GM21737 (cell line): ENCODE measurements at regions not wholly inside any gene's neighbourhood (a gene's known extent, or its start where the extent isn't known, plus 50 kb on each side); places are given as distances from the start of the nearest gene placed in this dataset.
"Not testable (repeated sequence)": the region's sequence is repeated elsewhere in the genome, so short reads cannot be mapped to it uniquely, and the experiment has no call there.

Experiments used
- ATAC-seq: cut with Tn5 transposase; IDR thresholded peaks from one replicate; pipeline ENCODE4 v1.9.1; 2021; ENCODE audit warnings: mild to moderate bottlenecking, moderate library complexity; ENCODE audit not compliant: unreplicated experiment

GRCh38 chr15:54843006-54843405 is 353.7 kb downstream of the RSL24D1 start:
- no peak for ATAC-seq

- no peak for ATAC-seq
These were observed 354.9 kb downstream of the RSL24D1 start for GRCh38 chr15:54841701-54842305.

GRCh38 chr15:54840621-54841398 is 355.9 kb downstream of the RSL24D1 start:
- no peak for ATAC-seq

- no peak for ATAC-seq
These were observed 357.4 kb downstream of the RSL24D1 start for GRCh38 chr15:54839379-54839778.

GRCh38 chr15:54836052-54836795 is 360.5 kb downstream of the RSL24D1 start:
- ATAC-seq, result no peak

GRCh38 chr15:54829821-54830220 is 366.9 kb downstream of the RSL24D1 start:
- no peak for ATAC-seq

- no peak for ATAC-seq
These were observed 375.9 kb downstream of the RSL24D1 start for GRCh38 chr15:54820811-54821210.

GRCh38 chr15:54820098-54820497 is 376.6 kb downstream of the RSL24D1 start:
- no peak for ATAC-seq

GRCh38 chr15:54816401-54816800 is 380.3 kb downstream of the RSL24D1 start:
- no peak for ATAC-seq

- ATAC-seq, result no peak
These were observed 381.2 kb downstream of the RSL24D1 start for GRCh38 chr15:54815556-54815955.

GRCh38 chr15:54812383-54812782 is 384.4 kb downstream of the RSL24D1 start:
- no peak for ATAC-seq

- no peak for ATAC-seq
These were observed 386.2 kb downstream of the RSL24D1 start for GRCh38 chr15:54810496-54810895.

- no peak for ATAC-seq
These were observed 386.7 kb downstream of the RSL24D1 start for GRCh38 chr15:54810031-54810430.

- no peak for ATAC-seq
These were observed 388.4 kb downstream of the RSL24D1 start for GRCh38 chr15:54808321-54808720.

- ATAC-seq, result no peak
These were observed 392.8 kb downstream of the RSL24D1 start for GRCh38 chr15:54803987-54804386.

- ATAC-seq, result no peak
These were observed 393.5 kb downstream of the RSL24D1 start for GRCh38 chr15:54803134-54803808.

GRCh38 chr15:54792526-54792925 is 404.2 kb downstream of the RSL24D1 start:
- ATAC-seq, result no peak

GRCh38 chr15:54790693-54791092 is 406.0 kb downstream of the RSL24D1 start:
- no peak for ATAC-seq

- no peak for ATAC-seq
These were observed 407.4 kb downstream of the RSL24D1 start for GRCh38 chr15:54789376-54789775.

- not testable (repeated sequence) for ATAC-seq
These were observed 415.5 kb downstream of the RSL24D1 start for GRCh38 chr15:54781220-54781619.

GRCh38 chr15:54779271-54779670 is 417.5 kb downstream of the RSL24D1 start:
- no peak for ATAC-seq
